ENCODE measurements at regions not wholly inside any gene's neighbourhood (a gene's known extent, or its start where the extent isn't known, plus 50 kb on each side); places are given as distances from the start of the nearest gene placed in this dataset.
A peak's percentile ranks its signal among the peaks of the same experiment; 100 is the strongest.

- Mint-ChIP-seq H3K4me1 (peaks cover 70% of the 10 kb centered on the region), H3K27me3 (ENCODE audit: low read depth) (peaks cover 6% of the 10 kb centered on the region; the same call in 1 of the 2 replicates), H3K27ac (no peak overlapping the region; the same call in 1 of the 2 replicates), H3K9me3 (no peaks in the 10 kb centered on the region), H3K4me3 (no peak overlapping the region), H3K36me3 (no peaks in the 10 kb centered on the region)
- TF ChIP-seq E2F1 (CRISPR knock-in tag; IDR thresholded peaks at IDR 0.05) = no peak
- no peak for TF ChIP-seq E2F5 (CRISPR knock-in tag; IDR thresholded peaks at IDR 0.05)
- no peak for TF ChIP-seq TEAD1 (CRISPR knock-in tag; IDR thresholded peaks at IDR 0.05)
- no peak for TF ChIP-seq ZNF423 (CRISPR knock-in tag; IDR thresholded peaks at IDR 0.05)
- TF ChIP-seq GABPB1 (CRISPR knock-in tag; IDR thresholded peaks at IDR 0.05) = no peak
- no peak for TF ChIP-seq ZBTB43 (CRISPR knock-in tag; IDR thresholded peaks at IDR 0.05)
- TF ChIP-seq HMGA2 (CRISPR knock-in tag; IDR thresholded peaks at IDR 0.05) = no peak
- no peak for TF ChIP-seq ZNF671 (CRISPR knock-in tag; IDR thresholded peaks at IDR 0.05)
- TF ChIP-seq NFE2L1 (CRISPR knock-in tag; IDR thresholded peaks at IDR 0.05) = no peak
- TF ChIP-seq ZSCAN18 (CRISPR knock-in tag; IDR thresholded peaks at IDR 0.05) = no peak
- TF ChIP-seq ATF2 (CRISPR knock-in tag; IDR thresholded peaks at IDR 0.05; ENCODE audit: borderline replicate concordance, low read depth) = no peak
- no peak for TF ChIP-seq ETV6 (CRISPR knock-in tag; IDR thresholded peaks at IDR 0.05)
- no peak for TF ChIP-seq FOXP1 (CRISPR knock-in tag; IDR thresholded peaks at IDR 0.05; ENCODE audit: borderline replicate concordance)
- no peak for TF ChIP-seq HMGXB4 (CRISPR knock-in tag; IDR thresholded peaks at IDR 0.05)
- no peak for TF ChIP-seq ZBTB21 (CRISPR knock-in tag; IDR thresholded peaks at IDR 0.05; ENCODE audit: borderline replicate concordance)
- no peak for TF ChIP-seq PREB (CRISPR knock-in tag; IDR thresholded peaks at IDR 0.05; ENCODE audit: borderline replicate concordance)
- TF ChIP-seq FOXP4 (CRISPR knock-in tag; IDR thresholded peaks at IDR 0.05) = no peak
- ChIA-PET CTCF (no interaction called here), POLR2A (no interaction called here)
- DNase-seq (ENCODE audit: low spot score) (no peak), ATAC-seq (peak; percentile 41; the same call in 1 of the 2 replicates)
Measured at GRCh38 chr3:187916072-187916471, 170.8 kb upstream of the BCL6 start.

Measured in WTC11 (cell line).